SK-N-SH (cell line): ENCODE measurements at regions not wholly inside any gene's neighbourhood (a gene's known extent, or its start where the extent isn't known, plus 50 kb on each side); places are given as distances from the start of the nearest gene placed in this dataset.

ENCODE experiments used
- CHD2 ChIP-seq: fragments of 150-350 bp; IDR thresholded peaks from 2 replicates; pipeline ENCODE4 v1.6.1; 2018; ENCODE audit warnings: low read length; ENCODE audit not compliant: partially characterized antibody
- ELF1 ChIP-seq: IDR thresholded peaks from 2 replicates; pipeline ENCODE4 v1.4.0; 2012
- EP300 ChIP-seq, 2 experiments: IDR thresholded peaks; 2 replicates each; pipeline versions ENCODE4 v1.4.0 to v1.6.1; 2012; ENCODE audit warnings: borderline replicate concordance in 1 of 2, low read depth in 1 of 2, low read length in 1 of 2
- EZH2phosphoT487 ChIP-seq: fragments of 200-600 bp; sonication (generic); IDR thresholded peaks from 2 replicates; pipeline ENCODE4 v1.6.1; 2017; ENCODE audit warnings: low read depth, mixed run types, mild to moderate bottlenecking, antibody characterized with exemption, moderate library complexity, borderline replicate concordance
- FOSL2 ChIP-seq: IDR thresholded peaks from 2 replicates; pipeline ENCODE4 v1.4.0; 2012; ENCODE audit warnings: low read depth, mild to moderate bottlenecking, moderate library complexity, borderline replicate concordance
- GABPA ChIP-seq: IDR thresholded peaks from 2 replicates; pipeline ENCODE4 v1.4.0; 2012; ENCODE audit warnings: low read depth, mild to moderate bottlenecking
- MXI1 ChIP-seq: IDR thresholded peaks from 2 replicates; pipeline ENCODE4 v1.6.1; 2012; ENCODE audit warnings: mild to moderate bottlenecking, low read depth, low read length, improper control_type of control experiment
- POLR2AphosphoS5 ChIP-seq: IDR thresholded peaks from 2 replicates; pipeline ENCODE4 v1.6.1; 2012; ENCODE audit warnings: low read depth, low read length
- RCOR1 ChIP-seq: fragments of 150-350 bp; IDR thresholded peaks from 2 replicates; pipeline ENCODE4 v1.6.1; 2017; ENCODE audit warnings: antibody characterized with exemption, low read length
- RFX5 ChIP-seq: IDR thresholded peaks from 2 replicates; pipeline ENCODE4 v1.6.1; 2012; ENCODE audit warnings: mild to moderate bottlenecking, improper control_type of control experiment, low read length
- SIN3A ChIP-seq: IDR thresholded peaks from 2 replicates; pipeline ENCODE4 v1.6.1; 2012; ENCODE audit warnings: low read depth, mild to moderate bottlenecking, low read length, moderate library complexity, borderline replicate concordance
- TAF1 ChIP-seq: IDR thresholded peaks from 2 replicates; pipeline ENCODE4 v1.6.1; 2012; ENCODE audit warnings: low read depth, mild to moderate bottlenecking, low read length, moderate library complexity, borderline replicate concordance
- TEAD4 ChIP-seq: IDR thresholded peaks from 2 replicates; pipeline ENCODE4 v1.4.0; 2012; ENCODE audit warnings: mild to moderate bottlenecking, borderline replicate concordance; ENCODE audit not compliant: insufficient read depth
- TF ChIP-seq, protein P1 (sequence below): fragments of 200-600 bp; sonication (generic); IDR thresholded peaks from 2 replicates; pipeline ENCODE4 v1.6.1; 2017; ENCODE audit warnings: antibody characterized with exemption, mild to moderate bottlenecking, moderate library complexity

DNA sequence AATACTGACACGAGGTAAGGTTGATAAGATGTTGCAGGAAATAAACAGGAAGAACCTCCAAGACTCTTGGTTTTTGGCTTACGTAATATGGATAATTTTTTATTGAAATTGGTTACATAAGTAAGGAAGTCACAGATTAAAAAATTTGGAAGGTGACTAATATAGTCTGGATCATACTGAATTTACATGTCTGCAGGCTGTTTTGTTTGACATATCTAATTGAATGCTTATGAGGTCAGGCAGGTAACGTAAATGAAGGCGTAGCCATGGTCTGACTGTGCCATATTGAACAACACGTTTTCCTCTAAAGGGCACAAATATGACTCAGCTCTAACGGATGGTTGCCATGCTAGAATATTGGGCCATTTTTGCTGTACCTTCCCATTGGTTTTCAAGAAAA lies 648.1 kb upstream of the NOVA1 start:
- TF ChIP-seq, protein P1, sequence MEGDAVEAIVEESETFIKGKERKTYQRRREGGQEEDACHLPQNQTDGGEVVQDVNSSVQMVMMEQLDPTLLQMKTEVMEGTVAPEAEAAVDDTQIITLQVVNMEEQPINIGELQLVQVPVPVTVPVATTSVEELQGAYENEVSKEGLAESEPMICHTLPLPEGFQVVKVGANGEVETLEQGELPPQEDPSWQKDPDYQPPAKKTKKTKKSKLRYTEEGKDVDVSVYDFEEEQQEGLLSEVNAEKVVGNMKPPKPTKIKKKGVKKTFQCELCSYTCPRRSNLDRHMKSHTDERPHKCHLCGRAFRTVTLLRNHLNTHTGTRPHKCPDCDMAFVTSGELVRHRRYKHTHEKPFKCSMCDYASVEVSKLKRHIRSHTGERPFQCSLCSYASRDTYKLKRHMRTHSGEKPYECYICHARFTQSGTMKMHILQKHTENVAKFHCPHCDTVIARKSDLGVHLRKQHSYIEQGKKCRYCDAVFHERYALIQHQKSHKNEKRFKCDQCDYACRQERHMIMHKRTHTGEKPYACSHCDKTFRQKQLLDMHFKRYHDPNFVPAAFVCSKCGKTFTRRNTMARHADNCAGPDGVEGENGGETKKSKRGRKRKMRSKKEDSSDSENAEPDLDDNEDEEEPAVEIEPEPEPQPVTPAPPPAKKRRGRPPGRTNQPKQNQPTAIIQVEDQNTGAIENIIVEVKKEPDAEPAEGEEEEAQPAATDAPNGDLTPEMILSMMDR, result no peak
- TF ChIP-seq CHD2, result no peak
- no peak for TF ChIP-seq RCOR1
- no peak for TF ChIP-seq TEAD4
- no peak for TF ChIP-seq TAF1
- TF ChIP-seq MXI1, result no peak
- TF ChIP-seq ELF1, result no peak
- TF ChIP-seq POLR2AphosphoS5, result no peak
- no peak for TF ChIP-seq EZH2phosphoT487
- TF ChIP-seq FOSL2, result no peak
- TF ChIP-seq EP300 (IDR thresholded peaks at IDR 0.05; ENCODE audit: borderline replicate concordance in 1 of 2, low read depth in 1 of 2, low read length in 1 of 2), result no peak
- no peak for TF ChIP-seq SIN3A
- TF ChIP-seq RFX5, result no peak
- TF ChIP-seq GABPA, result no peak
